OCI-M1 (cell line): ENCODE measurements at regions not wholly inside any gene's neighbourhood (a gene's known extent, or its start where the extent isn't known, plus 50 kb on each side); places are given as distances from the start of the nearest gene placed in this dataset.
A peak's percentile ranks its signal among the peaks of the same experiment; 100 is the strongest.
"Not testable (repeated sequence)": the region's sequence is repeated elsewhere in the genome, so short reads cannot be mapped to it uniquely, and the experiment has no call there.

Source experiments
- DNase-seq: peaks from one replicate; lab custom pipeline; 2025; lab: John Stamatoyannopoulos, UW

GRCh38 chr18:2223849-2224248 lies 347.5 kb downstream of the METTL4 start:
- DNase-seq, result peak; percentile 86

- peak; percentile 71 for DNase-seq
Measured at GRCh38 chr18:2236232-2236631, 335.1 kb downstream of the METTL4 start.

- peak; percentile 18 for DNase-seq
Measured at GRCh38 chr18:2237706-2238105, 333.6 kb downstream of the METTL4 start.

DNA sequence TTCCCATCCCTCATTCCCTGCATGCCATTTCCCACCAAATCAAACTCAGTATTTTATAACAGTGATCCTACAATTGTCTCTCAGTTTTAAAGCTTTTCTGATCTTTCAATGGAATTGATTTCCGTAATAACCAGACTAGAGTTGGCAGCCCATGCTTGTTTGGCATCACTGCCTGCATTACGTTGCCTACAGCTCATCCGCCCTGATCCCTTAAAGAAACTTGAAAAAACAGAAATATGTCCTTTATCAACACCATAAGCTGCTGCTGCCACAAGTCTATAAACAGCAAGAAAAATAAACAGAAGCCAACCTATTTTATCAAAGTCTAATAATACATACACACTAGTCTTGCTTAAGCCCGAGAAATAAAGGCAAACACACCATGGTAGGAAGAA lies 331.0 kb downstream of the METTL4 start:
- no peak for DNase-seq

GRCh38 chr18:2244641-2245040 lies 326.7 kb downstream of the METTL4 start:
- peak; percentile 33 for DNase-seq

- not testable (repeated sequence) for DNase-seq
Measured at GRCh38 chr18:2247101-2247500, 324.2 kb downstream of the METTL4 start.

- DNase-seq, result no peak
Measured at GRCh38 chr18:2254977-2255376, 316.3 kb downstream of the METTL4 start.

- DNase-seq, result peak; percentile 34
Measured at GRCh38 chr18:2256577-2256976, 314.7 kb downstream of the METTL4 start.

DNA sequence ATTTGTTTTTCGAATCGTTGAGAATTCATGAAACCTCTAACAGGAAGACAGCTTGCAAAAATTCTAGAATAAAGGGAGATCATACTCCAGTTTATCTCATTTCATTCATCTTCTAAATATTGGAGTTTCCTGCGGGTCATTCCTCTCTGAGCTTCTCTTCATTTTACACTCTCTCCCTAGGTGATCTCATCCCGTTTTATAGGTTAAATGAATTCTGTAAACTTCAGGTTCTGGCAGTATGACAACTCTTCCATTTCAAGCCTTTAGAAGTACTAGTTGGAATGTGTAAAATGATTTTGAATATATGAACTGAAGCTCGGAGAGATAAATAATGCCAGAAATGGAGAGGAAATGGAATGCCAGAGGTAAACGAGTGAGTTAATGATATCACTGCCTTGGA lies 312.4 kb downstream of the METTL4 start:
- no peak for DNase-seq

DNA sequence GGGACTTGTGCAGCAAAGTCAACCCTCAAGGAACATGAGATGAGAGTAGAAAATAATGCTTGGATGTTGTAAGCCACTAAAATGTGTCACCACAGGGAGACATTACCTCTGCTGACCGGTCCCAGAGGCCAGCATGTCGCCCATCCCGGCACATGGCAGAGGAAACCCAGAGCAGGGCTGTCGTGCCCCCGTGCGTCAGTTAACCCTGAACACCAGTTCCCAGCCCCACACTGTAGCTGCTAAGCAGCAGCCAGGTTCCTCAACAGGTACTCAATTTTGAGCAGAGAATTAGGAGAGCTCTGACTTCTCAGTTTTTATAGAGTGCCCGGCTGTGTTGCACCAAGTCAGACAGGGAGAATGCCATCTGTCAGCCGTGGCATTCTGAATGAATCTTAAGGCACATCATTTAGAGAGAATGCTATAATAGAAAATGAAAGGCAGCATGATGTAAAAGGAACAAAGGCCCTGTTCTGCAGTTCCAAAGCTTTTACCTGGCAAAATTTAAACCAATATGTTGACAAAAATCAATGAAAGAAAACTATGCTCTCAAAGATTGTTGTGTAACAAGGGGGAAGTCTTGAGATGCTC lies 307.9 kb downstream of the METTL4 start:
- DNase-seq, result no peak

- no peak for DNase-seq
Measured at GRCh38 chr18:2274613-2275012, 296.7 kb downstream of the METTL4 start.

GRCh38 chr18:2281086-2281485 lies 290.2 kb downstream of the METTL4 start:
- DNase-seq, result no peak

DNA sequence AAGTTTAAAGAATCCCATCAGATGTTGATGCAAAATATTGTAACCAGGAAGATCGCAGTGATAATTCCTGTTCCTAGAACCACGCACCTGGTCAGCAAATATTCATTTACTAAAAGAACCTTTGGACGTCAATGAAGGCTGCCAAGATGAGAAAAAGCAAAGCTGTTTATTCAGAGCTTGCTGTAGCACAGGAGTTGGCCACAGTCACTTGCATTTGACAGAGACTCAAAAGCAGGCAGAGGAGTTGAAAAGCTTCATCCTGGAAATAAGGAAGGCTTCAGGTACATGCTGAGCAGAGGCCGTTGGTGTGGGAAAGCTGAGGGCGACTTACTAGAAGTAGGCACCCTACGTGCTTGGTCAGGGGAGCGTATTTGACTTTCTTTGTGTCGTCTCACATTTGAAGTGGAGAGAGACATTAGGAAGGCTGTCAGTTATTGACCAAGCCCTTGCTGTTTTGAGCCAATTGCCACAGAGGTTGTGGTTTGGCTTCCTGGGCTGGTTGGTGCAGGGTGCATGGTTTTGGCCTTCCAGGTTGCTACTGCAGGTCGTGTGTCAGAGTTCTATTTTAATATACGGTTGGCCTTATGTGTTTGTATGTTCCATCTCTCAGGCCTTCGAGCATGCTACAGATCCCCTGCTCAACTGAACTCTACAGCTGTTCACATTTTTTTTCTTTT lies 289.6 kb downstream of the METTL4 start:
- DNase-seq, result no peak

GRCh38 chr18:2293109-2293839 lies 278.0 kb downstream of the METTL4 start:
- DNase-seq, result peak; percentile 66

DNA sequence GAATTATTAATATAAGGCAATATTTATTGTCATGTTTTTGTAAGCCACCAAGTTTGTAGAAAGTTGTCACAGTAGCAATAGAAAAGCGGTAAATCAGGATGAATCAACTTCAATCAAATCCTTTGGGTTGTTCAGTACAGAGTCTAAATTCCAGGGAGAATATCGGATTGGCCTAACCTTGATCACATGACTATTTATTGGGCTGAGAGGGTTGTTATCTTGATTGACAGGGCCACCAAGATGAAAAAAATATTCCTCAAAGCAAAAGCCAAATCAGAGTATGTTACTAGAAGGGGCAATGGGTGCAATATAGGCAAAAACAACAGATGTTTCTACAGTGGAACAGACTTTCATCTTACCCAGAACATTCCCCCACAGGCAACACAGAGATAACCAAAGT lies 270.0 kb downstream of the METTL4 start:
- DNase-seq, result no peak

DNA sequence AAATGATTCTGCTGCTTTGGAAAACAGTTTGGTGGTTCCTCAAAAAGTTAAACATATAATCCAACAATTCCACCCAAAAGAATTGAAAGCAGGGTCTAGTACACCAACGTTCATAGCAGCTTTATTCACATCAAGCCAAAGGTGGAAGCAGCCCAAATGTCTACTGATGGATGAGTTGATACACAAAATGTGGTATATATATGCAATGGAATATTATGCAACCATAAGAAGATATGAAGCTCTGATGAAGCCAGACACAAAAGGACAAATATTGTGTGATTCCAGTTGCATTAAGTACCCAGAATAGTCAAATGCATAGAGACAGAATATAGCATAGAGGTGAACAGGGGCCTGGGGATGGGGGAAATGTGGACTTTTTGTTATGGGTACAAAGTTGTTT lies 269.3 kb downstream of the METTL4 start:
- peak; percentile 67 for DNase-seq

- peak; percentile 96 for DNase-seq
Measured at GRCh38 chr18:2302628-2303516, 268.4 kb downstream of the METTL4 start.

- DNase-seq, result peak; percentile 67
Measured at GRCh38 chr18:2303517-2304238, 267.6 kb downstream of the METTL4 start.

DNA sequence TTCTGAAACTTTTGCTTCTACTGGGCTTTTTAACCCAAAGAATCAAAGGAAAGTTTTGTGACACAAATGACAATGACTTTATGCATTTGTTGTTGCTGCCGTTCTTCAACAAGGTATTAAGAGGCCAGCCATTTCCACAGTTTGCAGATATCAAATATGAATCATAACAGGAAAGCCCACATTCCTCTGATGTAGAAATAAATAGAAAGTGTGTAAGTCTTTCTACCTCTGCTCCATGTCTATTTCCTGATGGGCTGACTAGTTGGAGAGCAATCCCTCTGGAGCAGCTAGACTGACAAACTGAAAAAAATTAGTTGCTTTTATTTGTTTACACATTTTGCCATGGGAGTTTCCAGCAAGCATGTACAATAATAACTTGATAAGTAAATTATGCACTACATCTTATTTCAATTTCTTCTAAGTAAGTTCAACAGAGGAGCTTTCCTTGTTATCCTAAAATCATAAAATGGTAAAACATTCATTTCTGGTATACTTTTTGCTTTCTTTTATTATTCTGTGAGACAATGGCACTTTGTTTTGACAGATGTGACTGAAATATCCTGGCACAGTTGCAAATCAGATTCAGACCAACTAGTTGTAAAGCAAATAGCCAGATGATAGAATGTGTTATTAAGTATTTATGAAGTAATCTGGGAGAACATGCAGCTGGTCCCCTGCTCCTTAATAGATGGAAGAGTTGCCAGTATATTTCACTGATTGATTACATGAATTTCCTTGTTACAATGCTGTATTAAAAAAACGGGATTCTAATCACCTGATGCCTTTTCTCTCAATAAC lies 266.7 kb downstream of the METTL4 start:
- DNase-seq, result peak; percentile 47

- no peak for DNase-seq
Measured at GRCh38 chr18:2306606-2307005, 264.7 kb downstream of the METTL4 start.

DNA sequence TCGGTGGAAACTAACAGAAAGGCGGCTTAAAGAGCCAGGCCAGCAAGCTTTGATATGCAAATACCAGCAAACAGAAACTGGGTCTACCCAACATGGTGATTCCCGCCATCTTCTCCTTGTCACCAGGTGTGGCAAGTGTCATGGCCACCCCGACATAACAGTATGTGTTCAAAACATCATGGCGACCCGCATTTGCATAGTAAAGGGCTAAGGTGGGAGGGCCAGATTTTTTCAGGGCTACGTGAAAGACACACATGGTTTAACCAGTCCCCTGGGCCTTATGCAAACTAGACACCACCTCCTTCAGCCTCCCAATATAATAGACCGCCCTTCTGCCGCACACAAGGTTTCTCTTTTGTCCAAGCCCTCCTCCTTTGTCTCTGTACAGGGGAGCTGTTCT lies 260.4 kb downstream of the METTL4 start:
- no peak for DNase-seq
